Esophagus squamous epithelium (tissue), 4 donors: ENCODE measurements at regions not wholly inside any gene's neighbourhood (a gene's known extent, or its start where the extent isn't known, plus 50 kb on each side); places are given as distances from the start of the nearest gene placed in this dataset.

Source experiments
- CTCF ChIP-seq, 6 experiments: fragments of 450-650 bp in 4 of 6; fragments of 200-600 bp in 2 of 6; sonication (generic) in 2 of 6; IDR thresholded peaks; one replicate each; pipeline ENCODE4 v1.5.1; 2016 to 2019; ENCODE audit warnings: antibody characterized with exemption in 6 of 6, mild to moderate bottlenecking in 4 of 6, moderate library complexity in 4 of 6
- POLR2A ChIP-seq, 4 donors: fragments of 450-650 bp; IDR thresholded peaks; one replicate each; pipeline ENCODE4 v1.6.1; 2017; ENCODE audit warnings: antibody characterized with exemption in 4 of 4, mild to moderate bottlenecking in 4 of 4, moderate library complexity in 3 of 4

DNA sequence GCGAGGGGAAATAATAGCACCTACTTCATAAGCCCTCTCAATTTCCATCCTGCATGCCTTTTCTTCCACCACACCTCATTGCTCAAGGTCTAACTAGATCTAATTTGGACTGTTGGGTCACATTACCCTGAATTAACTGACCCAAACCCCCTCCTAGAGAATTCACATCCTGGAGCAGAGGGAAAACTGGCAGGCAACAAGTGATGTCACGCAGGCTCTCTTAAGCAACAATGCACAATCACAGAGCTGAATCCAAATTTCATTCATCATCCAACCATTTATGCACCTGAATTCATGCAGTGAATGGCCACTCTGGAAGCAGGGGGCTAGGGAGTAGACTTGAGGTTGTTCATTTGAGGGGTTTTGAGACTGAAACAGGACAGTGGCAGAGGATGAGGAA lies 107.7 kb upstream of the HUWE1 start:
- TF ChIP-seq CTCF (IDR thresholded peaks at IDR 0.05) (no peak), POLR2A (IDR thresholded peaks at IDR 0.05) (no peak)
